ENCODE measurements at regions not wholly inside any gene's neighbourhood (a gene's known extent, or its start where the extent isn't known, plus 50 kb on each side); places are given as distances from the start of the nearest gene placed in this dataset.

GRCh38 chr20:12153628-12154027 lies 235.9 kb downstream of the BTBD3 start:
- H3K18ac ChIP-seq (ENCODE audit: extremely low read depth, low read length), result no peak overlapping the region
- H4K5ac ChIP-seq (ENCODE audit: insufficient read length, low read depth, low read length), result no peak overlapping the region
- H3K14ac ChIP-seq (ENCODE audit: insufficient read length), result no peak overlapping the region
- no peak overlapping the region for H4K91ac ChIP-seq (replicated peaks; ENCODE audit: insufficient read length, low read length)
- 88% methylated on average over 2 of the region's 2 CpGs; no CpG with 5 or more reads in 1 of the 2 experiments for WGBS, 2 experiments (ENCODE audit: extremely low coverage in 1 of 2, insufficient coverage in 1 of 2, insufficient read length in 1 of 2, insufficient replicate concordance in 2 of 2, low coverage in 1 of 2, low lambda C conversion rate in 2 of 2, missing lambda C conversion rate in 1 of 2)
- H2BK20ac ChIP-seq (ENCODE audit: low read length), result no peak overlapping the region
- no peak overlapping the region for H3K4me2 ChIP-seq (ENCODE audit: insufficient read depth in 1 of 2, low read depth in 2 of 2, low read length in 2 of 2)
- H3K4me1 ChIP-seq (replicated peaks in 1 of 4; ENCODE audit: control insufficient read depth in 3 of 4, insufficient read depth in 4 of 4, low read length in 3 of 4), result no peaks in the 10 kb centered on the region
- no peak overlapping the region for H3K4me3 ChIP-seq (ENCODE audit: extremely low read depth in 1 of 4, insufficient read depth in 2 of 4, low read depth in 3 of 4, low read length in 4 of 4)
- H3K4ac ChIP-seq (replicated peaks; ENCODE audit: insufficient read length, low read depth, low read length), result no peak overlapping the region
- CTCF ChIA-PET (ENCODE audit: partially characterized antibody), result interaction anchor here (1.7 kb wide), 1 partner anchor 10 kb away, joined by 3 read pairs; no protein-coding TSS in a partner anchor
- TF ChIP-seq RFX5 (IDR thresholded peaks at IDR 0.05; ENCODE audit: borderline replicate concordance, low read depth, low read length), result no peak
- TF ChIP-seq CHD1 (IDR thresholded peaks at IDR 0.05; ENCODE audit: low read depth, low read length), result no peak
- TF ChIP-seq MAX (IDR thresholded peaks at IDR 0.05), result no peak
- TF ChIP-seq GTF2F1 (IDR thresholded peaks at IDR 0.05; ENCODE audit: borderline replicate concordance, low read depth, low read length), result no peak
- TF ChIP-seq EP300 (IDR thresholded peaks at IDR 0.05; ENCODE audit: borderline replicate concordance in 1 of 2, low read depth in 2 of 2, low read length in 2 of 2), result no peak
- no peak overlapping the region for H2BK120ac ChIP-seq (replicated peaks; ENCODE audit: low read depth, low read length)
- POLR2A ChIA-PET (ENCODE audit: partially characterized antibody), result no interaction called here
- no peak overlapping the region for H2AK5ac ChIP-seq (ENCODE audit: low read depth, low read length)
- no peak overlapping the region for H2BK5ac ChIP-seq (ENCODE audit: low read depth, low read length)
- no peaks in the 10 kb centered on the region for H4K20me1 ChIP-seq (replicated peaks in 1 of 2; ENCODE audit: control insufficient read depth in 1 of 2, insufficient read depth in 2 of 2, low read length in 2 of 2)
- no peaks in the 10 kb centered on the region for H3K9me3 ChIP-seq (ENCODE audit: insufficient read depth in 2 of 2, low read depth in 1 of 2, low read length in 1 of 2)
- no peaks in the 10 kb centered on the region for H3K27me3 ChIP-seq (replicated peaks in 1 of 4; ENCODE audit: control insufficient read depth in 3 of 4, extremely low read depth in 1 of 4, insufficient read depth in 3 of 4, low read length in 3 of 4)
- H2BK15ac ChIP-seq (ENCODE audit: low read length), result no peak overlapping the region
- FAIRE-seq, result no peak
- H3K9ac ChIP-seq (replicated peaks in 1 of 4; ENCODE audit: extremely low read depth in 1 of 4, low read depth in 3 of 4, low read length in 3 of 4), result no peak overlapping the region
- H3K27ac ChIP-seq (ENCODE audit: low read depth, low read length), result no peak overlapping the region
- no peaks in the 10 kb centered on the region for H3K79me2 ChIP-seq (ENCODE audit: control insufficient read depth in 1 of 2, insufficient read depth in 2 of 2, low read length in 2 of 2)
- H3K79me1 ChIP-seq (ENCODE audit: low read depth, low read length), result no peaks in the 10 kb centered on the region
- no peak overlapping the region for H2AFZ ChIP-seq (ENCODE audit: low read length)
- H3K23ac ChIP-seq (ENCODE audit: insufficient read length), result no peak overlapping the region
- no peaks in the 10 kb centered on the region; a peak in 2 of 8 replicates for H3K36me3 ChIP-seq (ENCODE audit: control insufficient read depth in 2 of 4, insufficient read depth in 4 of 4, low read length in 3 of 4)
- no peak overlapping the region for H2BK12ac ChIP-seq (ENCODE audit: low read depth, low read length)
- DNase-seq (ENCODE audit: low read depth in 1 of 2, low spot score in 2 of 2), result no peak
- H4K8ac ChIP-seq (ENCODE audit: extremely low read depth, insufficient read depth, low read length), result no peak overlapping the region
- no peak overlapping the region for H3K56ac ChIP-seq (replicated peaks; ENCODE audit: insufficient read length, low read depth, low read length)
- H3K23me2 ChIP-seq (ENCODE audit: low read depth, low read length), result no peaks in the 10 kb centered on the region

All from H1 (cell line).